HS-27A (cell line): ENCODE measurements at regions not wholly inside any gene's neighbourhood (a gene's known extent, or its start where the extent isn't known, plus 50 kb on each side); places are given as distances from the start of the nearest gene placed in this dataset.
A peak's percentile ranks its signal among the peaks of the same experiment; 100 is the strongest.
"Not testable (repeated sequence)": the region's sequence is repeated elsewhere in the genome, so short reads cannot be mapped to it uniquely, and the experiment has no call there.

Source experiments
- DNase-seq: peaks from one replicate; pipeline ENCODE4 v3.0.0-alpha.2; 2012; ENCODE audit warnings: low read depth, missing footprints

- DNase-seq = no peak
These were observed 283.7 kb downstream of the CBLN1 start for GRCh38 chr16:48997946-48998345.

GRCh38 chr16:48997081-48997615 is 284.5 kb downstream of the CBLN1 start:
- DNase-seq = no peak

DNA sequence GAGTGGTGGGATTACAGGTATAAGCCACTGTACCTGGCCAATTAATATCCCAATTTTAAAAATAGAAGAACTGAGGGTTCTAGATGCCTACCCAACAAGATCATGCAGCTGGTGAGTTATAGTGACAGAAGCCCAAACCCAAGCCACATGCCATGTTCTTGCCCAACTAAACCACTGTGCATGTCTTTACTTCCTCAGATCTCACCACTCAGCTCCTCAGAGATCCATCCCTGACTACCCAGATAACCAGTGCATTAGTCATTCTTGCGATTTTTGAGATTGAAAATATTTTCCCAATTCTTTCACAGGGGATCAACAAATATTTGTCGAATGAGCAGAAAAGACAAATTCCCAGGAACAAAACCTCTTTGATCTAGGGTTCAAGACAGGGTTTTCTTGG is 303.1 kb downstream of the CBLN1 start:
- DNase-seq = no peak

DNA sequence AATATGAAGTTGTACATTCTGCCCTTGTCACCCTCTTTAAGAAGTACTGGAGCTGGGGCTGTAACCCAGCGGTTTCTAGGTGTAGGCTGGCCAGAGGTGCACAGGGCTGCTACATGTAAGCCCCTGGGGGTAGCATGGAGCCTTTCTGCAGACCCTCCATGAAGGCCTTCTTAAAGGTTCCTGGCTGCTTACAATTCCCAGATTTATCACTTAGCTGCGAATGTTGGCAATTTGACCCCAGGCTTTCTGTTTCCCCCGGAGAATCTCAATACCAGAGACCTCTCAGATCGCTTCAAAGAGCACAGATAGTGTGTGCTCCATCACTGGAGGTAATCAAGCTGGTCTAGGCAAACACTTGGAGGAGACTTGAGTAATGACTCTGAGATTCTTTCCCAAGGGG is 309.4 kb downstream of the CBLN1 start:
- no peak for DNase-seq

DNA sequence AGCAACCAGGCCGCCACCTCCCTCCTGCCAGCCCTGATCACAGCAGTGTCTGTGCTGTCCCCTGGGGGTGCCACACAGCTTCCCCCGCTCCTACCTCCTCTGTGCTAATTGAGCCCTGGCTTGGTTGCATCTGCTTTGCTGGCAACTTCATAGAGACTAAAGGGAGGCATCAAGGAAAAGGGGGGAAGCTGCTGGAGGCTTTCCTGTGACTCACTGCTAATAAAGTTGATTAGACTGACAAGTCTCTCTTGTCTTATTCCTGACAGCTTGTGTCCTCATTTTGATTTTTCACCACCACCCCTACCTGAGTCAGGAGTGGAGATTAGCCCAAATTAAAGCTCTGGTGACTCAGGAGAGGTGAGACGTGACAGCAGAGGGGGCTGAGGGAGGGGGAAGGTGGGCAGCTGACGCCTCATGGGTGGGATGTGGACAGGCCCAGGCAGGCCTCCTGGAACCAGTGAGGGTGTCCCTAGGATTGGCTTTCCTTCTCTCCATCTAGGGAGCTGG is 310.0 kb downstream of the CBLN1 start:
- DNase-seq = no peak

DNA sequence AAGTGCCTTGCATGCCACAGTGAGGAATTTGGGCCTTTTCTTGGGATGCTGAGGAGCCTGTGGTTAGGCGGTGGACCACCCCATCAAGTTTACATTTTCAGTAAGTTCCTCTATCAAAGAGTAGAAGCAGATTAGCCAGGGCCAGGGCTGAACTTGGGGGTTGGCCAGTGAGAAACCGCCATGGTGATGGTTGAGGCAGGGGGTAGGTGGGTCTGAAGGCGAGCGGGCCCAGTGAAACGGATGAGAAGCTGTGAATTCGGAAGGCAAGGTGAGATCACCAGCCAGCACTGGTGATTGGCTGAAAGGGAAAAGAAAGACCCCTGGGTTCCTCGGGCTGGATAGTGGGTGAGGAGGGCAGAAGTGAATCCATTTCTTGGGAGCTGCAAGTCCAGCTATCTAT is 311.4 kb downstream of the CBLN1 start:
- DNase-seq = no peak

GRCh38 chr16:48969611-48970010 is 312.0 kb downstream of the CBLN1 start:
- no peak for DNase-seq

- DNase-seq = no peak
These were observed 316.3 kb downstream of the CBLN1 start for GRCh38 chr16:48965386-48965785.

DNA sequence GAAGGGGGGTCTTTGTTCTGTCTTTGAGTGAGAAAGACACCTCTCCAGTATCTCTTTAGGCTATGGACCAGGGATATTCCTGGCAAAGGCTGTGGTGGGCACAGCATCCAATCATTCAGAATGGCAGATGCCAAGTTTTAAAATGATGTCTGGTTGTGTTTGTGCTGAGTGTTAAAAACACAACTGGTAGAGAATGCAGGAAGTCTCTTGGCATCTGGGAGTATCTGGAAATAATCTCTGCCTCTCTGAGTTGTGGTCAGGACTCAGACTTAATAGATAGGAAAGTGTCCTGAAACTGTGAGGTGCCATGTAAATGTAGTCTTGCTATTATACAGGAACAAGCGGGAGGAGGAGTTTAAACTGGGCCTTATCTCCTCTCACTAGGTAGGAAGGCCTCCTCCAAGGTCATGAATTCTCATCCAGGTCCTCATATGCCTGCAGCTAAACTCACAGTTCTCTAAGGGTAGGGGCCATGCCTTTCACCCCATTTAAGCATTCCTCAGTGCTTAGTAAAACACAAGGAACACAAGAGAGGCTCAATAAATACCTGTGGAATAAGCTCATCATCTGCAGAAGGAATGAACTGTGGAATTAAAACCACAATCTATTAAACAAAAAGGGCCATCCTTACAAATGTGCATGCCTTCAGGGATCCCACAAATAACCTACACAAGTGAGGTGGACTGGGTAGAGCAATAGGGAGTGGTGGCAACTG is 317.6 kb downstream of the CBLN1 start:
- DNase-seq = peak; percentile 53

- no peak for DNase-seq
These were observed 318.3 kb downstream of the CBLN1 start for GRCh38 chr16:48963306-48963705.

DNA sequence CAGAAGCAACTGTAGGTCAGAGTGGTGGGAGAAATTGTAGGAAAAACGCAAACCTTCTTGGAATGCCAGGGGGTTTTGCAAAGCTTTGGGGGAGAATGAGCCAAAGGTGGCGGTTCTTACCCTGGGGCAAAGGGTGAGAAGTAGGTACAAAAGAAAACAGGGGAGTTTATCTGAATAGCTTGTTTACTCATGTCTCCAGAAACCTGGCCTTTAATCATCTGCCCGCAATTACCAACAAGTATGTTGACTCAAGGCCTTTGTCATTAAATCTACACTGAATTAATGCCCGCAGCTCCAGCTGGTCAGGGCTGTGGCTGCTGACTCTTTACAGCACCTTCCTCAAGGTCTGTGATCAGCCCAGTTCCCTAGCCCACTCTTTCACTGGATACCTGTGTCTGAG is 320.1 kb downstream of the CBLN1 start:
- DNase-seq = no peak

DNA sequence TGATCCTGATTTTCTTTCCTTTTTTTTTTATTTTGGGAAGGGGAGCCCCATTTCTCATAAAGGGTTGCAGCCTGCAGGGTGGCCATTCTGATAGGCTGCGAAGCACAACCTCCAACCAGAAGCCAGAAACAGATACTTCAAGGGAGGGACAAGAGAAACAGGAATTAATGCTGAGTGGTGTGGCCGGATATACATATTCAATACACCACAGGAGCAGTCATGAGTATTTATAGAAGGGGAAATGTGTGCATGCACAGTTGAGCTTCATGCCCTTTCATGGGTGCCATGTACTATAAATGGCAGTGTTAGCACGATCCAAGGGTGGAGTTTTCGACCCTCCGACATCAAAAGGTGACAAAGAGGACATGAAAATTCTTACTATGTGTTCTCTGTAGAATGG is 320.8 kb downstream of the CBLN1 start:
- no peak for DNase-seq

DNA sequence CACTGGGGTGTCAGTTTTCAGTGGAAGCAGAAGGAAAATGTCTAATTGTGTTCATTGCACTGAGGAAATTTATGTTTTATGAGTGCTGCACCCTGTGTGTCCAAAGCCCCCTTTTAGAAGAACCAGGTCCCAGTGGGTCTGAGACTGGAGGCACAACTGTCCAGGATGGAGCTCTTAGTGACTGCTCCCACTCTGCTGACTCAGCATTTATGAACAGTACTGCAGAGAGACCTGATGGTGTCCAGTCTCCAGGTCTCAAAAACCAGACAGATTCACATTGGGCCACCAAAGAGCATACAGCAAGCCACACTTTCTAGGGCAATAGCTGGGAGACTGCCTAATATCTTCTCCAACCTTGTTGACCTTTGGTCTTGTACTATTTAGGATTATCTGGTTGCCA is 321.9 kb downstream of the CBLN1 start:
- no peak for DNase-seq

GRCh38 chr16:48959204-48959603 is 322.4 kb downstream of the CBLN1 start:
- DNase-seq = no peak

GRCh38 chr16:48958681-48959080 is 323.0 kb downstream of the CBLN1 start:
- no peak for DNase-seq

GRCh38 chr16:48956620-48957019 is 325.0 kb downstream of the CBLN1 start:
- no peak for DNase-seq

DNA sequence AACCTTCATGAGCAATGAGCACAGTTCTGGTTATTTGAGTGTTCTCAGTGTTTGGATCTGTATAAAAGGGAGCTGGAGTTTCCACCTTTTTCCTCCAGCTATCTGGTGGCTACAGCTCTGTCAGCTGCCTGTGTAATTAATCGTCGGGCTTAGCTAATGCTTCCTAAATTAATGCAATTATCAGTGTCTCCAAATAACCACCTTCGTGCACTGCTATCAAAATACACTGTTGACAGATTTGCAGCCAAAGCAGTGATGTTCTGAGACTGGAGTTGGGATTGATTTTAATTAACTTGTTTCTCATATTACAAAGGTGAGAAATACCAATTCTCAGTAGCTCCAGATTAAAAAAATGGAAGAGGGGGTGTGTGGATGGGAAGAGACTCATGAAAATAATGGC is 325.8 kb downstream of the CBLN1 start:
- no peak for DNase-seq

DNA sequence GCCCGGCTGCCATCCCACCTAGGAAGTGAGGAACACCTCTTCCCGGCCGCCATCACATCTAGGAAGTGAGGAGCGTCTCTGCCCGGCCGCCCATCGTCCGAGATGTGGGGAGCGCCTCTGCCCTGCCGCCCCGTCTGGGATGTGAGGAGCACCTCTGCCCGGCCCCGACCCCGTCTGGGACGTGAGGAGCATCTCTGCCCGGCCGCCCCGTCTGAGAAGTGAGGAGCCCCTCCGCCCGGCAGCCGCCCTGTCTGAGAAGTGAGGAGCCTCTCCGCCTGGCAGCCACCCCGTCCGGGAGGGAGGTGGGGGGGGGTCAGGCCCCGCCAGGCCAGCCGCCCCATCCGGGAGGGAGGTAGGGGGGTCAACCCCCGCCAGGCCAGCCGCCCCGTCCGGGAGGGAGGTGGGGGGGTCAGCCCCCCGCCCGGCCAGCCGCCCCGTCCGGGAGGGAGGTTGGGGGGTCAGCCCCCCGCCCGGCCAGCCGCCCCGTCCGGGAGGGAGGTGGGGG is 330.0 kb downstream of the CBLN1 start:
- not testable (repeated sequence) for DNase-seq

GRCh38 chr16:48950184-48950583 is 331.5 kb downstream of the CBLN1 start:
- no peak for DNase-seq

GRCh38 chr16:48949636-48950035 is 332.0 kb downstream of the CBLN1 start:
- DNase-seq = no peak

- DNase-seq = no peak
These were observed 332.7 kb downstream of the CBLN1 start for GRCh38 chr16:48948911-48949310.

- no peak for DNase-seq
These were observed 334.3 kb downstream of the CBLN1 start for GRCh38 chr16:48947371-48947713.

DNA sequence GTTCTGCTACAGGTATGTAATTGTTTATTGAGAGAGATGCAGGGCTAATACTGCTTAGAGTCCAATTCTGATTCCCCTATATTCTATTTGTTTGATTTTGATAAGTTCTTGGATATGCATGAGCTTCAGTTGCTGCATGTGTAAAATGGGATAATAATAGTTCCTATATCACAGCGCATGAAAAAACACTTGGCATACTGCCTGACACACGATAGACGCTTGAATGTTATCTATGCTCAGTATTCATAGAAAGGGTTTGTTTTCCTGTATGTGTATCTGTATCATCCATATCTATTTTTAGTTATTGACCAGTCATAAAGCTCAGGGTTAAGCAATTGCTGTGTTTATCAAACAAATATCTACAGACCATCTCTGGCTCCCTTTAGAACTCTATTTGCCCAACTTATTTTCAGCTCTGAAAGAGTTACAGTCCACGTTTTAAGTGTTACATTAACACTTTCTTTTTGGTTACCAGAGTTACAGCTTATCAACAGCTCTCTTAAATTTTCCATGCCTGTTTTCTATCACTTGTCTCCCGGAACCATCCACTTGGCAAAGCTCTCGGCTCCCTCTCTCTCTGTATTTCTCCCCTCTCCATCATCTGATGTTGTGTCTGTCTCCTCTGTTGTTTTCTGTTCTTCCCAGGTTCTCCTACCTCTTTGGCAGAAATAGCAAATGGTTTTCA is 334.8 kb downstream of the CBLN1 start:
- DNase-seq = no peak
